Neural cell (in vitro differentiated cells): ENCODE measurements at regions not wholly inside any gene's neighbourhood (a gene's known extent, or its start where the extent isn't known, plus 50 kb on each side); places are given as distances from the start of the nearest gene placed in this dataset.

ENCODE experiments used
- CTCF ChIP-seq: fragments of 450-650 bp; IDR thresholded peaks from 2 replicates; pipeline ENCODE4 v1.5.1; 2014; ENCODE audit warnings: antibody characterized with exemption, mild to moderate bottlenecking, moderate library complexity; ENCODE audit not compliant: poor library complexity, severe bottlenecking
- EP300 ChIP-seq: fragments of 450-650 bp; conservative IDR thresholded peaks from 2 replicates; pipeline ENCODE4 v1.6.1; 2014; ENCODE audit warnings: antibody characterized with exemption, mild to moderate bottlenecking, moderate library complexity; ENCODE audit not compliant: poor library complexity, severe bottlenecking
- EZH2 ChIP-seq: fragments of 200-600, 300-800 bp; shearing (Covaris generic), sonication (generic); IDR thresholded peaks from 2 replicates; pipeline ENCODE4 v1.6.1; 2014; ENCODE audit warnings: antibody characterized with exemption, low read length, borderline replicate concordance, mild to moderate bottlenecking; ENCODE audit not compliant: insufficient read depth, poor library complexity, severe bottlenecking
- MXI1 ChIP-seq: fragments of 450-650 bp; conservative IDR thresholded peaks from 2 replicates; pipeline ENCODE4 v1.6.1; 2014; ENCODE audit warnings: antibody characterized with exemption, mild to moderate bottlenecking; ENCODE audit not compliant: poor library complexity, severe bottlenecking
- POLR2AphosphoS5 ChIP-seq: IDR thresholded peaks from 2 replicates; pipeline ENCODE4 v1.6.1; 2012
- RAD21 ChIP-seq: fragments of 450-650 bp; conservative IDR thresholded peaks from 2 replicates; pipeline ENCODE4 v1.6.1; 2014; ENCODE audit warnings: antibody characterized with exemption, mild to moderate bottlenecking, moderate library complexity
- SMC3 ChIP-seq: fragments of 450-650 bp; conservative IDR thresholded peaks from 2 replicates; pipeline ENCODE4 v1.6.1; 2014; ENCODE audit warnings: antibody characterized with exemption, mild to moderate bottlenecking, moderate library complexity; ENCODE audit not compliant: poor library complexity
- TAF1 ChIP-seq: IDR thresholded peaks from 2 replicates; pipeline ENCODE4 v1.6.1; 2012; ENCODE audit warnings: low read depth

GRCh38 chr18:52136532-52136931 is 203.5 kb upstream of the DCC start:
- TF ChIP-seq CTCF (no peak), EZH2 (no peak), POLR2AphosphoS5 (no peak), MXI1 (no peak), EP300 (no peak), TAF1 (no peak), RAD21 (no peak), SMC3 (no peak)
